ENCODE measurements at regions not wholly inside any gene's neighbourhood (a gene's known extent, or its start where the extent isn't known, plus 50 kb on each side); places are given as distances from the start of the nearest gene placed in this dataset.

DNA sequence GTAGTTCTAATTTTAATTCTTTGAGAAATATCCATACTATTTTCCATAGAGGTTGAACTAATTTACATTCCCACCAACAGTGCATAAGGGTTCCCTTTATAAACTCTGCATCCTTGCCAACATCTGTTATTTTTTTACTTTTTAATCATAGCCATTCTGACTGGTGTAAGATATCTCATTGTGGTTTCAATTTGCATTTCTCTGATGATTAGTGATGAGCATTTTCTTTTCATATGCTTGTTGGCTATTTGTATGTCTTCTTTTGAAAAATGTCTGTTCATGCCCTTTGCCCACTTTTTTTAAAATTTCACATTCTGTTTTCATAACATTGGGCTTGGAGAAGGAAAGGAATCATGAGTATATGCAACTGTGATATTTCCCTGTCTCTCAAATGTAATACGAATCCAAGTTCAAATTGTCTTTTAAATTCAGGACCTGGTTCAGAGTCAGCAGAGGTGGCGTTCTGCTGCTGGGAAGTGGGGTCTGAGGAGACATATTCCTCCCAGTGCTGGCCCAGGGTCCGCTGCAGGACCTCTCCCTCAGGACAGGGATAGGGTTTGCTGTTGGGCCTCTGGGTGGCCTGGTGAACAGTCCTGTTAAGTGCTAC, 81.2 kb upstream of the ETV6 start:
- TF ChIP-seq, protein P1, sequence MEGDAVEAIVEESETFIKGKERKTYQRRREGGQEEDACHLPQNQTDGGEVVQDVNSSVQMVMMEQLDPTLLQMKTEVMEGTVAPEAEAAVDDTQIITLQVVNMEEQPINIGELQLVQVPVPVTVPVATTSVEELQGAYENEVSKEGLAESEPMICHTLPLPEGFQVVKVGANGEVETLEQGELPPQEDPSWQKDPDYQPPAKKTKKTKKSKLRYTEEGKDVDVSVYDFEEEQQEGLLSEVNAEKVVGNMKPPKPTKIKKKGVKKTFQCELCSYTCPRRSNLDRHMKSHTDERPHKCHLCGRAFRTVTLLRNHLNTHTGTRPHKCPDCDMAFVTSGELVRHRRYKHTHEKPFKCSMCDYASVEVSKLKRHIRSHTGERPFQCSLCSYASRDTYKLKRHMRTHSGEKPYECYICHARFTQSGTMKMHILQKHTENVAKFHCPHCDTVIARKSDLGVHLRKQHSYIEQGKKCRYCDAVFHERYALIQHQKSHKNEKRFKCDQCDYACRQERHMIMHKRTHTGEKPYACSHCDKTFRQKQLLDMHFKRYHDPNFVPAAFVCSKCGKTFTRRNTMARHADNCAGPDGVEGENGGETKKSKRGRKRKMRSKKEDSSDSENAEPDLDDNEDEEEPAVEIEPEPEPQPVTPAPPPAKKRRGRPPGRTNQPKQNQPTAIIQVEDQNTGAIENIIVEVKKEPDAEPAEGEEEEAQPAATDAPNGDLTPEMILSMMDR (IDR thresholded peaks at IDR 0.05): no peak
- no peak for TF ChIP-seq POLR2A (IDR thresholded peaks at IDR 0.05)

All from esophagus squamous epithelium (tissue), 4 donors.